ENCODE measurements at regions not wholly inside any gene's neighbourhood (a gene's known extent, or its start where the extent isn't known, plus 50 kb on each side); places are given as distances from the start of the nearest gene placed in this dataset.

DNA sequence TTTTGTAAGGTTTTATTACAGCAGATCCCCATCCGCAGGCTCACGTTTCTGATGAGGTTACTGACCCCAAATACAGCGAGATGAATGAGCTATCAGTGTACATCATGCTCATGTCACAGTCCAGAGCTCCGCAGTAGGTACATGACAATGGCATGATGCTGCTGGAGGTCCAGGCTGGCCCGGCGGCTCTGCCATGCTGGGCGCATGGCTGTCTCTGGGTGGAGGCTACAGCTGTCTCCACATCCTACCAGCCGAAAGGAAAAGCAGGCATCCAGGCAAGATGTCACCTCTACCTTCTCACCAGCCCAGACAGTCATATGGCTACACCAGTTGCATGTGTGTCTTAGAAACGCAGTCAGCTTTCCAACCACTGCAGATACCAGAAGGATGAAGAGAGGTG is 90.9 kb upstream of the RNF32 start:
- no peak for TF ChIP-seq YY1 (IDR thresholded peaks at IDR 0.05; ENCODE audit: insufficient read depth, insufficient read length)
- no peak for TF ChIP-seq SUZ12 (IDR thresholded peaks at IDR 0.05; ENCODE audit: extremely low read depth, insufficient read depth, insufficient read length)
- TF ChIP-seq ZNF274 (IDR thresholded peaks at IDR 0.05; ENCODE audit: low read depth, low read length) = no peak
